SK-N-SH treated with all-trans-retinoic acid at 6 μM for 48 hours (cell line): ENCODE measurements at regions not wholly inside any gene's neighbourhood (a gene's known extent, or its start where the extent isn't known, plus 50 kb on each side); places are given as distances from the start of the nearest gene placed in this dataset.

ENCODE experiments used
- ATAC-seq: fragments of 200-7000 bp; cut with Tn5 transposase; 3 replicates; pipeline ENCODE4 v1.9.1; 2020; ENCODE audit warnings: mild to moderate bottlenecking, moderate library complexity
- ARNTL ChIP-seq: fragments of 450-650 bp; formaldehyde crosslinking; IDR thresholded peaks from 2 replicates; pipeline ENCODE4 v1.5.0; 2020; ENCODE audit warnings: low read depth, mild to moderate bottlenecking, moderate library complexity, borderline replicate concordance
- BACH2 ChIP-seq: fragments of 250-450 bp; sonication (Bioruptor Pico); IDR thresholded peaks from 2 replicates; pipeline ENCODE4 v1.9.0; 2021; ENCODE audit warnings: mild to moderate bottlenecking, borderline replicate concordance
- CREB5 ChIP-seq: fragments of 250-450 bp; sonication (Bioruptor Pico); IDR thresholded peaks from 2 replicates; pipeline ENCODE4 v1.5.1; 2020; ENCODE audit warnings: low read depth, mild to moderate bottlenecking, moderate library complexity
- CSDC2 ChIP-seq: fragments of 250-450 bp; sonication (Bioruptor Pico); IDR thresholded peaks from 2 replicates; pipeline ENCODE4 v1.5.0; 2020; ENCODE audit warnings: mild to moderate bottlenecking, moderate library complexity
- CSRNP3 ChIP-seq: fragments of 250-450 bp; sonication (Bioruptor Pico); IDR thresholded peaks from 2 replicates; pipeline ENCODE4 v1.5.1; 2021; ENCODE audit warnings: mild to moderate bottlenecking, moderate library complexity
- ESRRG ChIP-seq: fragments of 250-450 bp; sonication (Bioruptor Pico); IDR thresholded peaks from 2 replicates; pipeline ENCODE4 v1.6.1; 2021; ENCODE audit warnings: mild to moderate bottlenecking
- GLIS3 ChIP-seq: fragments of 250-450 bp; sonication (Bioruptor Pico); IDR thresholded peaks from 2 replicates; pipeline ENCODE4 v1.5.0; 2020; ENCODE audit warnings: mild to moderate bottlenecking, moderate library complexity
- ISL1 ChIP-seq: fragments of 250-450 bp; sonication (Bioruptor Pico); IDR thresholded peaks from 2 replicates; pipeline ENCODE4 v2.1.2; 2022; ENCODE audit warnings: mild to moderate bottlenecking, moderate library complexity
- OSR1 ChIP-seq: fragments of 250-450 bp; sonication (Bioruptor Pico); IDR thresholded peaks from 2 replicates; pipeline ENCODE4 v1.8.0; 2022; ENCODE audit warnings: moderate library complexity, mild to moderate bottlenecking, inconsistent platforms
- PATZ1 ChIP-seq: fragments of 250-450 bp; sonication (Bioruptor Pico); IDR thresholded peaks from 2 replicates; pipeline ENCODE4 v1.8.0; 2020; ENCODE audit warnings: mild to moderate bottlenecking, moderate library complexity, borderline replicate concordance
- PPARA ChIP-seq: fragments of 250-450 bp; sonication (Bioruptor Pico); IDR thresholded peaks from 2 replicates; pipeline ENCODE4 v1.5.0; 2020; ENCODE audit warnings: mild to moderate bottlenecking, borderline replicate concordance
- RARB ChIP-seq: fragments of 250-450 bp; sonication (Bioruptor Pico); IDR thresholded peaks from 2 replicates; pipeline ENCODE4 v1.8.0; 2021; ENCODE audit warnings: mild to moderate bottlenecking, moderate library complexity
- SNAI2 ChIP-seq: fragments of 250-450 bp; sonication (Bioruptor Pico); IDR thresholded peaks from 2 replicates; pipeline ENCODE4 v1.5.0; 2020; ENCODE audit warnings: mild to moderate bottlenecking, moderate library complexity
- TCF4 ChIP-seq: fragments of 250-450 bp; sonication (Bioruptor Pico); IDR thresholded peaks from 2 replicates; pipeline ENCODE4 v1.8.0; 2021; ENCODE audit warnings: mild to moderate bottlenecking, moderate library complexity, borderline replicate concordance
- TOX ChIP-seq: fragments of 250-450 bp; sonication (Bioruptor Pico); IDR thresholded peaks from 2 replicates; pipeline ENCODE4 v1.8.0; 2021; ENCODE audit warnings: mild to moderate bottlenecking, moderate library complexity, borderline replicate concordance
- TSHZ2 ChIP-seq: fragments of 250-450 bp; sonication (Bioruptor Pico); IDR thresholded peaks from 2 replicates; pipeline ENCODE4 v1.5.0; 2020; ENCODE audit warnings: mild to moderate bottlenecking, moderate library complexity
- ZC3H10 ChIP-seq: fragments of 250-450 bp; sonication (Bioruptor Pico); IDR thresholded peaks from 2 replicates; pipeline ENCODE4 v1.5.1; 2021; ENCODE audit warnings: mild to moderate bottlenecking, moderate library complexity
- ZFP30 ChIP-seq: fragments of 450-650 bp; formaldehyde crosslinking; IDR thresholded peaks from 2 replicates; pipeline ENCODE4 v1.5.0; 2022; ENCODE audit warnings: mild to moderate bottlenecking, moderate library complexity
- ZNF565 ChIP-seq: fragments of 450-650 bp; formaldehyde crosslinking; conservative IDR thresholded peaks from 2 replicates; pipeline ENCODE4 v1.5.0; 2020; ENCODE audit warnings: low read depth, mild to moderate bottlenecking, moderate library complexity
- ZNF70 ChIP-seq: fragments of 450-650 bp; formaldehyde crosslinking; IDR thresholded peaks from 2 replicates; pipeline ENCODE4 v1.5.0; 2020; ENCODE audit warnings: mild to moderate bottlenecking, moderate library complexity
- ZNF8 ChIP-seq: fragments of 450-650 bp; formaldehyde crosslinking; IDR thresholded peaks from 2 replicates; pipeline ENCODE4 v1.5.0; 2020; ENCODE audit warnings: mild to moderate bottlenecking, moderate library complexity

GRCh38 chr7:81206667-81207360 lies 288.0 kb upstream of the SEMA3C start:
- no peak for TF ChIP-seq GLIS3
- no peak for TF ChIP-seq ISL1
- no peak for TF ChIP-seq BACH2 (CRISPR knock-in tag)
- TF ChIP-seq ARNTL (CRISPR knock-in tag) = no peak
- no peak for TF ChIP-seq TCF4 (CRISPR knock-in tag)
- no peak for TF ChIP-seq ESRRG
- TF ChIP-seq ZFP30 (CRISPR knock-in tag) = no peak
- TF ChIP-seq TSHZ2 = no peak
- TF ChIP-seq, all 23 proteins: peak for 0
- no peak for ATAC-seq

- TF ChIP-seq CREB5 (CRISPR knock-in tag) (no peak), RARB (no peak), TOX (CRISPR knock-in tag) (no peak), ZNF8 (no peak), BACH2 (CRISPR knock-in tag) (no peak), ARNTL (CRISPR knock-in tag) (no peak), CSDC2 (CRISPR knock-in tag) (no peak), ZNF565 (no peak), CSRNP3 (CRISPR knock-in tag) (no peak), TCF4 (CRISPR knock-in tag) (no peak), ISL1 (no peak), ZNF70 (CRISPR knock-in tag) (no peak), OSR1 (CRISPR knock-in tag) (no peak), ESRRG (no peak), ZFP30 (CRISPR knock-in tag) (no peak), SNAI2 (CRISPR knock-in tag) (no peak), ZC3H10 (CRISPR knock-in tag) (no peak), PATZ1 (CRISPR knock-in tag) (no peak), PPARA (CRISPR knock-in tag) (no peak)
- ATAC-seq = no peak
Observed at GRCh38 chr7:81206217-81206616, 287.4 kb upstream of the SEMA3C start.

GRCh38 chr7:81201188-81201587 lies 282.3 kb upstream of the SEMA3C start:
- TF ChIP-seq ZFP30 (CRISPR knock-in tag) (no peak), CSDC2 (CRISPR knock-in tag) (no peak), OSR1 (CRISPR knock-in tag) (no peak), ISL1 (no peak), TCF4 (CRISPR knock-in tag) (no peak), CREB5 (CRISPR knock-in tag) (no peak), ZNF565 (no peak)
- ATAC-seq = no peak
